Peyer's patch (tissue), 4 donors: ENCODE measurements at regions not wholly inside any gene's neighbourhood (a gene's known extent, or its start where the extent isn't known, plus 50 kb on each side); places are given as distances from the start of the nearest gene placed in this dataset.

Experiments used
- DNase-seq, 3 donors: peaks; one replicate each; pipeline ENCODE4 v3.0.0-alpha.2; 2017 to 2019
- H3K27ac ChIP-seq, 4 donors: fragments of 200-600 bp; sonication (generic); one replicate each; pipeline ENCODE4 v1.5.1; 2016 to 2019
- H3K27me3 ChIP-seq, 2 donors: fragments of 200-600 bp; sonication (generic); one replicate each; pipeline ENCODE4 v1.5.1; 2019
- H3K36me3 ChIP-seq, 3 donors: fragments of 200-600 bp; sonication (generic); one replicate each; pipeline ENCODE4 v1.5.1; 2016 to 2019
- H3K4me1 ChIP-seq, 4 donors: fragments of 200-600 bp; sonication (generic); one replicate each; pipeline ENCODE4 v1.5.1; 2016 to 2019
- H3K4me3 ChIP-seq, 4 donors: fragments of 200-600 bp; sonication (generic); 1 replicate in 3 of 4; 2 replicates in 1 of 4; pipeline ENCODE4 v1.5.1; 2016 to 2019; ENCODE audit warnings: mild to moderate bottlenecking in 1 of 4
- H3K9me3 ChIP-seq, 4 donors: fragments of 200-600 bp; sonication (generic); one replicate each; pipeline ENCODE4 v1.5.1; 2016 to 2019; ENCODE audit warnings: mild to moderate bottlenecking in 1 of 4
- CTCF ChIP-seq, 6 experiments: fragments of 450-650 bp in 4 of 6; fragments of 200-600 bp in 2 of 6; sonication (generic) in 1 of 6; IDR thresholded peaks; one replicate each; pipeline ENCODE4 v1.5.1; 2017 to 2019; ENCODE audit warnings: antibody characterized with exemption in 6 of 6, mild to moderate bottlenecking in 3 of 6, moderate library complexity in 1 of 6
- POLR2A ChIP-seq, 2 donors: fragments of 450-650 bp; IDR thresholded peaks; one replicate each; pipeline ENCODE4 v1.5.1; 2017; ENCODE audit warnings: antibody characterized with exemption in 2 of 2, mild to moderate bottlenecking in 2 of 2, moderate library complexity in 2 of 2

DNA sequence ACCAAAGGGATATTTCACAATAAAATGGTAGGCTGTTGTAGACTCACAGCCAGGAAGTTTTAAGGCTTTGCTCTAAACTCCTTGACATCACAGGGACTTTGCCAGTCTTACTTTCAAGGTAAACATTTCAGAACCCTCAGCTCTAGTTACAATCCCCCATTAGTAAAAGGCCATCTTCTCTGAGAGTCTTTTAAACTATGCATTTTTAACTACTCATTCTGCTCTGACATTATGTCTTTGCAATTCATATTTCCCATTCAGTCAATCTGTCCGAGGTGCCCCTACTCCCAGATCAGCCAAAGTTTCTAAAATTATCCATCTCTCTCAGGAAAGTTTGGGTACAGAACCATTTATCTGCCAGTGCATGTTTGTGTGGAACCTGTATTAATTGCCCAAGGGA is 1094.1 kb downstream of the TDRD15 start:
- no peaks in the 10 kb centered on the region for H3K27me3 ChIP-seq
- DNase-seq: no peak
- H3K9me3 ChIP-seq: peaks cover 0 to 2% (median 0%) of the 10 kb centered on the region in 4 donors
- no peaks in the 10 kb centered on the region for H3K36me3 ChIP-seq
- H3K4me1 ChIP-seq: no peaks in the 10 kb centered on the region
- TF ChIP-seq POLR2A (IDR thresholded peaks at IDR 0.05) (no peak), CTCF (IDR thresholded peaks at IDR 0.05) (no peak)
- H3K4me3 ChIP-seq: no peak overlapping the region
- H3K27ac ChIP-seq: no peak overlapping the region

DNA sequence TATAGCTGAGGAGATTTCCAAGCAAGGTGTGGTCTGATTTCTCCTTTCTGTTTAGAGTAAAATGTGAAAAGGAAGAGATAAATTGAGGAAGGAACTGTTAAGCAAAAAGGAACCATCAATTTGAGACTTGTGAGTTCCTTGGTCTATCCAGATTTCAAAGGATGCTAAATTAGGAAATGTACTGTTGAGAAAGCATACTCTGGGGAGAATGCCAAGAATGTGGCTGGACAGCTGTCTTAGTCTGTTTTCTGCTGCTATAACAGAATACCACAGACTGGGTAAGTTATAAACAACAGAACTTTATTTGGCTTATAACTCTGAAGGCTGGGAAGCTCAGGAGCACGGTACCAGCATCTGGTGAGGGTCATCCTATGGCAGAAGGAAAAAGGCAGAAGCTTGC is 1097.2 kb downstream of the TDRD15 start:
- Histone ChIP-seq H3K27ac (no peak overlapping the region), H3K36me3 (no peaks in the 10 kb centered on the region), H3K4me1 (no peaks in the 10 kb centered on the region), H3K9me3 (peaks cover 0 to 2% (median 0%) of the 10 kb centered on the region in 4 donors), H3K4me3 (no peak overlapping the region), H3K27me3 (no peaks in the 10 kb centered on the region)
- TF ChIP-seq POLR2A (IDR thresholded peaks at IDR 0.05) (no peak), CTCF (IDR thresholded peaks at IDR 0.05) (no peak)
- DNase-seq: no peak

- Histone ChIP-seq H3K27me3 (no peaks in the 10 kb centered on the region), H3K27ac (no peak overlapping the region), H3K4me3 (no peak overlapping the region), H3K9me3 (no peaks in the 10 kb centered on the region), H3K4me1 (no peaks in the 10 kb centered on the region), H3K36me3 (no peaks in the 10 kb centered on the region)
- no peak for DNase-seq
- TF ChIP-seq CTCF (IDR thresholded peaks at IDR 0.05) (no peak), POLR2A (IDR thresholded peaks at IDR 0.05) (no peak)
These were observed 1115.2 kb downstream of the TDRD15 start for GRCh38 chr2:22238967-22239366.

GRCh38 chr2:22247466-22247865 is 1123.7 kb downstream of the TDRD15 start:
- no peaks in the 10 kb centered on the region for H3K27me3 ChIP-seq
- H3K9me3 ChIP-seq: no peaks in the 10 kb centered on the region
- no peak overlapping the region for H3K27ac ChIP-seq
- no peak overlapping the region for H3K4me3 ChIP-seq
- no peak for DNase-seq
- H3K4me1 ChIP-seq: no peaks in the 10 kb centered on the region
- no peak for TF ChIP-seq POLR2A (IDR thresholded peaks at IDR 0.05)
- TF ChIP-seq CTCF (IDR thresholded peaks at IDR 0.05): no peak
- no peaks in the 10 kb centered on the region for H3K36me3 ChIP-seq

DNA sequence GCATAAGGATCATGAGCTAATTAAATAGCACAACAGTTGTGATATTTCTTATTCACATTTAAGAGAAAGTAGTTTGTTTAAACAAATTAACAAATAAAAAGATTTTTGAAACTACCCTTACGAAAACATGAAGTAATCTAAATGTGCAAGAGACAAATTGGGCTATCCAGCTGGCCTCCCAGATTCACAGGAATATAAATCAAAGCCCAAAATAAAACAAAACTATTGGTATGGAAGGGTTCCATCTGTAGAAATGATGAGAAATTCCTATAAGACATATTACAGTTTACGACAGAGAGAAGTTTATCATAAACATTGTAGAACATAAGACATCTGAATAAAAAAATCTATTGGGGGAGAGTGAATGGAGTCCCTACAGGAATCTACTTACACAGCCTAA is 1125.1 kb downstream of the TDRD15 start:
- H3K9me3 ChIP-seq: no peaks in the 10 kb centered on the region
- H3K27me3 ChIP-seq: no peaks in the 10 kb centered on the region
- H3K4me1 ChIP-seq: no peaks in the 10 kb centered on the region
- no peak for TF ChIP-seq POLR2A (IDR thresholded peaks at IDR 0.05)
- TF ChIP-seq CTCF (IDR thresholded peaks at IDR 0.05): no peak
- H3K27ac ChIP-seq: no peak overlapping the region
- H3K36me3 ChIP-seq: no peaks in the 10 kb centered on the region
- no peak overlapping the region for H3K4me3 ChIP-seq
- no peak for DNase-seq

DNA sequence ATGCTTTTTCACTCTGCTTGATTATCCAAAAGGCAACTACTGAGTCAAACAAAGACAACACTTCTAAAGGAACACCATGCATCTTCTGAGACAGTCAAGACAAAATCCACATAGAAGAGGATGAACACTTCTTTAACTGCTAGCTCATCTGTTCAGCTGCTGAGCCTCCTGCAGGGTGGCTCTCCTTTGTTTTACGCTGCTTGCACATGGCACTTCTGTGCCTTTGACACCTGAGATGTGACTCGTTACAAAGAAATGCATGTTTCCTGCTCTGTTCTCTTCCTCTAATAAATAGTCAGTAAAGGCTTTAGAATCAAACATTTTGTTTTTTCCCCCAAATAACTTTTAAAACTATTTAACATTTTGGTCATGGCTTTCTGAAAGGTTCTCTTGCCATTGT is 1129.4 kb downstream of the TDRD15 start:
- Histone ChIP-seq H3K4me3 (no peak overlapping the region), H3K36me3 (no peaks in the 10 kb centered on the region), H3K9me3 (no peaks in the 10 kb centered on the region), H3K27me3 (no peaks in the 10 kb centered on the region), H3K4me1 (no peaks in the 10 kb centered on the region), H3K27ac (no peak overlapping the region)
- no peak for TF ChIP-seq POLR2A (IDR thresholded peaks at IDR 0.05)
- TF ChIP-seq CTCF (IDR thresholded peaks at IDR 0.05): no peak
- no peak for DNase-seq
